DOHH2 (cell line): ENCODE measurements at regions not wholly inside any gene's neighbourhood (a gene's known extent, or its start where the extent isn't known, plus 50 kb on each side); places are given as distances from the start of the nearest gene placed in this dataset.

ENCODE experiments used
- H3F3A ChIP-seq: fragments of 200-600 bp; sonication (generic), shearing (Covaris generic); 2 replicates; pipeline ENCODE4 v1.6.0; 2016; ENCODE audit warnings: antibody characterized with exemption, mild to moderate bottlenecking; ENCODE audit not compliant: control insufficient read depth, insufficient read depth
- H3K27ac ChIP-seq: fragments of 200-600 bp; sonication (generic); 2 replicates; pipeline ENCODE4 v1.5.1; 2014; ENCODE audit warnings: low read depth, mild to moderate bottlenecking, low read length, moderate library complexity
- H3K27me3 ChIP-seq: fragments of 200-600 bp; sonication (generic); 2 replicates; pipeline ENCODE4 v1.6.1; 2014; ENCODE audit warnings: mild to moderate bottlenecking, low read length, mixed read lengths; ENCODE audit not compliant: control insufficient read depth
- H3K36me3 ChIP-seq: fragments of 200-600 bp; sonication (generic); 2 replicates; pipeline ENCODE4 v1.6.1; 2014; ENCODE audit warnings: mild to moderate bottlenecking, low read length, moderate library complexity, mixed read lengths; ENCODE audit not compliant: control insufficient read depth
- H3K4me1 ChIP-seq: fragments of 200-600 bp; sonication (generic); 2 replicates; pipeline ENCODE4 v1.6.1; 2014; ENCODE audit warnings: mild to moderate bottlenecking, low read length, mixed read lengths; ENCODE audit not compliant: control insufficient read depth
- H3K4me2 ChIP-seq: fragments of 200-600 bp; sonication (generic); 2 replicates; pipeline ENCODE4 v1.6.0; 2014; ENCODE audit warnings: mild to moderate bottlenecking, low read length, moderate library complexity
- H3K4me3 ChIP-seq: fragments of 200-600 bp; sonication (generic); 2 replicates; pipeline ENCODE4 v1.5.1; 2014; ENCODE audit warnings: mild to moderate bottlenecking, low read length, mixed read lengths
- H3K79me2 ChIP-seq: fragments of 200-600 bp; sonication (generic); 2 replicates; pipeline ENCODE4 v1.6.1; 2014; ENCODE audit warnings: mild to moderate bottlenecking, low read length, mixed read lengths; ENCODE audit not compliant: control insufficient read depth
- H3K9me2 ChIP-seq: fragments of 200-600 bp; sonication (generic); replicated peaks from 2 replicates; pipeline ENCODE4 v1.6.1; 2014; ENCODE audit warnings: mild to moderate bottlenecking, low read length, mixed read lengths; ENCODE audit not compliant: control insufficient read depth
- H3K9me3 ChIP-seq: fragments of 200-600 bp; sonication (generic); 2 replicates; pipeline ENCODE4 v1.6.1; 2014; ENCODE audit warnings: antibody characterized with exemption, low read length, mixed read lengths; ENCODE audit not compliant: control insufficient read depth, insufficient read depth
- H4K20me1 ChIP-seq: fragments of 200-600 bp; sonication (generic); 2 replicates; pipeline ENCODE4 v1.6.0; 2014; ENCODE audit warnings: low read depth, mild to moderate bottlenecking, antibody characterized with exemption, low read length, moderate library complexity; ENCODE audit not compliant: control insufficient read depth, insufficient read depth
- EZH2phosphoT487 ChIP-seq: fragments of 200-600 bp; sonication (generic); IDR thresholded peaks from 2 replicates; pipeline ENCODE4 v1.6.1; 2017; ENCODE audit warnings: borderline replicate concordance, mild to moderate bottlenecking, antibody characterized with exemption, low read length, moderate library complexity, mixed read lengths
- TF ChIP-seq, protein P1 (sequence below): fragments of 200-600 bp; sonication (generic); IDR thresholded peaks from one replicate; pipeline ENCODE4 v1.5.1; 2014; ENCODE audit warnings: antibody characterized with exemption, mild to moderate bottlenecking, low read depth, low read length; ENCODE audit not compliant: poor library complexity, severe bottlenecking

- Histone ChIP-seq H3K27me3 (no peaks in the 10 kb centered on the region), H3K79me2 (no peaks in the 10 kb centered on the region), H3K36me3 (no peaks in the 10 kb centered on the region), H3F3A (no peaks in the 10 kb centered on the region), H4K20me1 (no peaks in the 10 kb centered on the region), H3K4me2 (no peak overlapping the region), H3K4me1 (no peaks in the 10 kb centered on the region), H3K4me3 (no peak overlapping the region), H3K27ac (no peak overlapping the region), H3K9me2 (no peaks in the 10 kb centered on the region), H3K9me3 (no peaks in the 10 kb centered on the region)
- TF ChIP-seq, protein P1, sequence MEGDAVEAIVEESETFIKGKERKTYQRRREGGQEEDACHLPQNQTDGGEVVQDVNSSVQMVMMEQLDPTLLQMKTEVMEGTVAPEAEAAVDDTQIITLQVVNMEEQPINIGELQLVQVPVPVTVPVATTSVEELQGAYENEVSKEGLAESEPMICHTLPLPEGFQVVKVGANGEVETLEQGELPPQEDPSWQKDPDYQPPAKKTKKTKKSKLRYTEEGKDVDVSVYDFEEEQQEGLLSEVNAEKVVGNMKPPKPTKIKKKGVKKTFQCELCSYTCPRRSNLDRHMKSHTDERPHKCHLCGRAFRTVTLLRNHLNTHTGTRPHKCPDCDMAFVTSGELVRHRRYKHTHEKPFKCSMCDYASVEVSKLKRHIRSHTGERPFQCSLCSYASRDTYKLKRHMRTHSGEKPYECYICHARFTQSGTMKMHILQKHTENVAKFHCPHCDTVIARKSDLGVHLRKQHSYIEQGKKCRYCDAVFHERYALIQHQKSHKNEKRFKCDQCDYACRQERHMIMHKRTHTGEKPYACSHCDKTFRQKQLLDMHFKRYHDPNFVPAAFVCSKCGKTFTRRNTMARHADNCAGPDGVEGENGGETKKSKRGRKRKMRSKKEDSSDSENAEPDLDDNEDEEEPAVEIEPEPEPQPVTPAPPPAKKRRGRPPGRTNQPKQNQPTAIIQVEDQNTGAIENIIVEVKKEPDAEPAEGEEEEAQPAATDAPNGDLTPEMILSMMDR, result no peak
- TF ChIP-seq EZH2phosphoT487, result no peak
These were observed 348.7 kb upstream of the GALNTL6 start for GRCh38 chr4:171464499-171464898.

- H3K9me2 ChIP-seq, result no peaks in the 10 kb centered on the region
- no peaks in the 10 kb centered on the region for H3K9me3 ChIP-seq
- no peak overlapping the region for H3K27ac ChIP-seq
- no peaks in the 10 kb centered on the region for H3K27me3 ChIP-seq
- H3K4me1 ChIP-seq, result no peaks in the 10 kb centered on the region
- H3K79me2 ChIP-seq, result no peaks in the 10 kb centered on the region
- H3K4me2 ChIP-seq, result no peak overlapping the region
- no peaks in the 10 kb centered on the region for H3K36me3 ChIP-seq
- no peak for TF ChIP-seq EZH2phosphoT487
- TF ChIP-seq, protein P1, result no peak
- no peak overlapping the region for H3K4me3 ChIP-seq
- no peaks in the 10 kb centered on the region for H3F3A ChIP-seq
- H4K20me1 ChIP-seq, result no peaks in the 10 kb centered on the region
These were observed 352.0 kb upstream of the GALNTL6 start for GRCh38 chr4:171461191-171461590.

GRCh38 chr4:171448919-171449481 lies 364.2 kb upstream of the GALNTL6 start:
- no peaks in the 10 kb centered on the region for H3K9me2 ChIP-seq
- H3K4me2 ChIP-seq, result no peak overlapping the region
- H3K27ac ChIP-seq, result no peak overlapping the region
- H3K36me3 ChIP-seq, result no peaks in the 10 kb centered on the region
- no peak overlapping the region for H3K4me3 ChIP-seq
- no peaks in the 10 kb centered on the region for H3K27me3 ChIP-seq
- H3K79me2 ChIP-seq, result no peaks in the 10 kb centered on the region
- H4K20me1 ChIP-seq, result no peaks in the 10 kb centered on the region
- H3F3A ChIP-seq, result no peaks in the 10 kb centered on the region
- H3K4me1 ChIP-seq, result no peaks in the 10 kb centered on the region
- TF ChIP-seq, protein P1, result no peak
- TF ChIP-seq EZH2phosphoT487, result no peak
- no peaks in the 10 kb centered on the region for H3K9me3 ChIP-seq

- no peak overlapping the region for H3K27ac ChIP-seq
- H3K27me3 ChIP-seq, result no peaks in the 10 kb centered on the region
- no peaks in the 10 kb centered on the region for H3K9me3 ChIP-seq
- no peak overlapping the region for H3K4me2 ChIP-seq
- TF ChIP-seq, protein P1, result no peak
- no peak for TF ChIP-seq EZH2phosphoT487
- H3K9me2 ChIP-seq, result no peaks in the 10 kb centered on the region
- H3K79me2 ChIP-seq, result no peaks in the 10 kb centered on the region
- H3K4me3 ChIP-seq, result no peak overlapping the region
- no peaks in the 10 kb centered on the region for H3K36me3 ChIP-seq
- no peaks in the 10 kb centered on the region for H4K20me1 ChIP-seq
- no peaks in the 10 kb centered on the region for H3F3A ChIP-seq
- no peaks in the 10 kb centered on the region for H3K4me1 ChIP-seq
These were observed 364.8 kb upstream of the GALNTL6 start for GRCh38 chr4:171448358-171448757.
